Cardiac muscle cell (in vitro differentiated cells and primary cell): ENCODE measurements at regions not wholly inside any gene's neighbourhood (a gene's known extent, or its start where the extent isn't known, plus 50 kb on each side); places are given as distances from the start of the nearest gene placed in this dataset.

Experiments used
- DNase-seq, 2 donors: peaks; one replicate each; pipeline versions ENCODE4 v3.0.0 to v3.0.0-alpha.2; 2010 to 2017; ENCODE audit warnings: low read depth in 1 of 2, low spot score in 1 of 2
- H3K27ac ChIP-seq: fragments of 200-600 bp; sonication (generic); 2 replicates; pipeline ENCODE4 v1.5.1; 2016
- H3K27me3 ChIP-seq: fragments of 200-600 bp; sonication (generic); 2 replicates; pipeline ENCODE4 v1.6.0; 2016; ENCODE audit warnings: control low read depth
- H3K36me3 ChIP-seq: fragments of 200-600 bp; sonication (generic); 2 replicates; pipeline ENCODE4 v1.5.1; 2016; ENCODE audit warnings: control low read depth
- H3K4me1 ChIP-seq: fragments of 200-600 bp; sonication (generic); 2 replicates; pipeline ENCODE4 v1.8.1; 2017; ENCODE audit warnings: low read depth, mild to moderate bottlenecking, mixed run types
- H3K4me3 ChIP-seq: fragments of 200-600 bp; sonication (generic); 2 replicates; pipeline ENCODE4 v1.5.1; 2016; ENCODE audit warnings: mild to moderate bottlenecking
- H3K9me3 ChIP-seq: fragments of 200-600 bp; sonication (generic); 2 replicates; pipeline ENCODE4 v1.5.1; 2017; ENCODE audit warnings: low read depth, mild to moderate bottlenecking, control low read depth
- TF ChIP-seq, protein P1 (sequence below): IDR thresholded peaks from 2 replicates; pipeline ENCODE4 v1.5.1; 2012; ENCODE audit warnings: low read depth, mild to moderate bottlenecking, low read length

DNA sequence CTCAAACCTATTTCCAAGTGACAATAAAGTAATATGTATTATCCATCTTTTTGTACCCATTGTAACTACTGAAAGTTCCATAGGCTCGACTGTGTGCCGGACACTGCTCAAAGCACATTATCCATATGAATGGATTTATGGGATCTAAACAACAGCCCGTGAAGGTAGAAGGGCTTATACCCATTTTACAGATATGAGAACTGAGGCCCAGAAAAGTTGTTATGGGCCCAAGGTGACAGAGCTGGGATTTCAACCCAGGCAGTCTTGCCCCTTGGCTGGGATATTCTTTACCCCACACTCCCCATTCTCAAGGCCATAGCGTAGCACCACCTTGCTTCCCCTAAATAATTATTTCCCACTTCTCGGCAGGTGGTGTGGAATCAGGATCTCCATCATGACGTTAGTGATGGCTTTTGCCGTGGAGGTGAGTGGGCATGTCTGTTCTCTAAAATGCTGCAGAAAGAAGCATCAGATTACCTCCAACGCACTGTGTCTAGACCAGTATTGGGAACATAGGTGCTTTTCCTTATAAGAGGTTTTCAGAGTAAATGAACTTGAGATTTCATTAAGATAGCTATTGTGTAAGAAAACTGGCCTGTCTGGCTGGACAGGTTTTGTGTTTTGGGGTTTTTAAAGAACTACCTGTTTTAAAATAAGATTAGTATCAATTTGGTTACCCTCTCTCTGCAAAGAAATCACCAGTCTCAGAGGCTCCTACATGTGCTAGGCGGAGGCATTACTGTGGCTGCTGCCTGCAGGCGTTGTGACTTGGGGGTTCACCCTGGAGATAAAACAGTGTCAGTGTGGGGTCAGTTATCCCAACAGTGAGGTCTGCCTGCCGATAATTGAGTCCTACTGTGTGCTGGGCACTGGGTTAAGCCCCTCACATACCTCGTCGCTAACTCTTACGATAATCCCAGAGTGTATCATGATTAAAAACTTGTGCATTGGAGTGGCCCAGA, 85.1 kb upstream of the SDK1 start:
- Histone ChIP-seq H3K4me1 (peaks cover 19% of the 10 kb centered on the region), H3K36me3 (no peaks in the 10 kb centered on the region), H3K27ac (no peak overlapping the region), H3K4me3 (no peak overlapping the region), H3K27me3 (no peaks in the 10 kb centered on the region), H3K9me3 (no peaks in the 10 kb centered on the region)
- no peak for DNase-seq
- TF ChIP-seq, protein P1, sequence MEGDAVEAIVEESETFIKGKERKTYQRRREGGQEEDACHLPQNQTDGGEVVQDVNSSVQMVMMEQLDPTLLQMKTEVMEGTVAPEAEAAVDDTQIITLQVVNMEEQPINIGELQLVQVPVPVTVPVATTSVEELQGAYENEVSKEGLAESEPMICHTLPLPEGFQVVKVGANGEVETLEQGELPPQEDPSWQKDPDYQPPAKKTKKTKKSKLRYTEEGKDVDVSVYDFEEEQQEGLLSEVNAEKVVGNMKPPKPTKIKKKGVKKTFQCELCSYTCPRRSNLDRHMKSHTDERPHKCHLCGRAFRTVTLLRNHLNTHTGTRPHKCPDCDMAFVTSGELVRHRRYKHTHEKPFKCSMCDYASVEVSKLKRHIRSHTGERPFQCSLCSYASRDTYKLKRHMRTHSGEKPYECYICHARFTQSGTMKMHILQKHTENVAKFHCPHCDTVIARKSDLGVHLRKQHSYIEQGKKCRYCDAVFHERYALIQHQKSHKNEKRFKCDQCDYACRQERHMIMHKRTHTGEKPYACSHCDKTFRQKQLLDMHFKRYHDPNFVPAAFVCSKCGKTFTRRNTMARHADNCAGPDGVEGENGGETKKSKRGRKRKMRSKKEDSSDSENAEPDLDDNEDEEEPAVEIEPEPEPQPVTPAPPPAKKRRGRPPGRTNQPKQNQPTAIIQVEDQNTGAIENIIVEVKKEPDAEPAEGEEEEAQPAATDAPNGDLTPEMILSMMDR, result no peak

DNA sequence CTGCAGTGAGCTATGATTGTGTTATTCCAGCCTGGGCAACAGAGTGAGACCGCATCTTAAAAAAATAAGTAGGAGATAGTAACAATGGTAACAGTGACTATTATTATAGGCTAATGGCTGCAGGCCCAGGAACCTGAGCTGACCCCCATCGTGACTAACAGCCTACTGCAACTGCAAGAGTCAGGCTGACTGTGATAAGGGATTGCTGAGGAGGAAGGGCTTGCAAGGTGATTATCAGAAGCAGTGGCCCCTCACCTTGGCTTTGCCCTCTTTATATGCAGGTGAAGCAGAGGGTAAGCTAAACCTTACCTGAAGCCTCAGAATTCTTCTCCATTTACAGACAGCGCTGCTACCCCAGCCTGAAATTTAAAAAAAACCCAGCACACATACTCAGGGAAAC, 83.9 kb upstream of the SDK1 start:
- no peaks in the 10 kb centered on the region for H3K36me3 ChIP-seq
- no peak overlapping the region for H3K27ac ChIP-seq
- H3K9me3 ChIP-seq, result no peaks in the 10 kb centered on the region
- peak; percentile 36 to 73 for DNase-seq
- peaks cover 19% of the 10 kb centered on the region for H3K4me1 ChIP-seq
- TF ChIP-seq, protein P1, result no peak
- H3K27me3 ChIP-seq, result no peaks in the 10 kb centered on the region
- H3K4me3 ChIP-seq, result no peak overlapping the region

DNA sequence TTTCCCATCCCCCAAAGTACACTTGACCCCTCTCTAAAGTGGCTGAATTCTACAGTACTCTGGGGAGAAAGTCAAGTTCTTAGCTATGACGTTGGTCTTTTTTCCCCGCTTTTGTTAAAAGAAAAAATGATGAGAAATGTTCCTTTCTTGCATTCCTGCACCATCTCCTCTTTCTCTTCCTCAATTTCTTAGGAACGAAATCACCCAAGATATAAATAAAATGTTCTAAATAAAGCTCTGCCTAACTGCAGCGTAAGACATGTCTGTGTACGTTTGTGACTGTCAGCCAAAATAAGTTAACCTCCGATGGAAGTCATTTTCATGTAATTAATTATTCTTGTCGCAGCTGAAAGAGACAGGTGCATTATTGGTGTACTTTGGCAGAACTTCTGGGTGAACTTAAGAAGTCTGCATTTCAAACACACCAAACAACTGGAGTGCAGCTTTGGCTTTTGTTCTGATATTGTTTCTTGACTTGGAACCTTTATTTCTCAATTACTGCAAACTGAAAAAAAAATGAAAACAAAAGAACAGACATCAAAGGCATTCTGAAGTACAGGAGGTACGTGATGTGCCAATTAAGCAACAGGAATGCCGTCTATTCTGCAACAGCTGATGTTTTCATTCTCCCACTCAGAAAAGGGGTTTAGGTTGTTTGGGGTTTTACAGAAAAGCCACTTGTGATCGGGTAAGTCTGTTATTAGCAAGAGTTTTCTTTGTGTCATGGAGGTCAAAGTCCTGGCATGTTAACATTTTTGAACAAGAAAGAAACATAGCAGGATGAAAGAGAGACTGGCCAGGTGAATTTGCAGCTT, 82.4 kb upstream of the SDK1 start:
- no peaks in the 10 kb centered on the region for H3K27me3 ChIP-seq
- no peaks in the 10 kb centered on the region for H3K9me3 ChIP-seq
- H3K4me1 ChIP-seq, result peaks cover 19% of the 10 kb centered on the region
- H3K4me3 ChIP-seq, result no peak overlapping the region
- no peaks in the 10 kb centered on the region for H3K36me3 ChIP-seq
- no peak for DNase-seq
- H3K27ac ChIP-seq, result no peak overlapping the region
- TF ChIP-seq, protein P1, result no peak

DNA sequence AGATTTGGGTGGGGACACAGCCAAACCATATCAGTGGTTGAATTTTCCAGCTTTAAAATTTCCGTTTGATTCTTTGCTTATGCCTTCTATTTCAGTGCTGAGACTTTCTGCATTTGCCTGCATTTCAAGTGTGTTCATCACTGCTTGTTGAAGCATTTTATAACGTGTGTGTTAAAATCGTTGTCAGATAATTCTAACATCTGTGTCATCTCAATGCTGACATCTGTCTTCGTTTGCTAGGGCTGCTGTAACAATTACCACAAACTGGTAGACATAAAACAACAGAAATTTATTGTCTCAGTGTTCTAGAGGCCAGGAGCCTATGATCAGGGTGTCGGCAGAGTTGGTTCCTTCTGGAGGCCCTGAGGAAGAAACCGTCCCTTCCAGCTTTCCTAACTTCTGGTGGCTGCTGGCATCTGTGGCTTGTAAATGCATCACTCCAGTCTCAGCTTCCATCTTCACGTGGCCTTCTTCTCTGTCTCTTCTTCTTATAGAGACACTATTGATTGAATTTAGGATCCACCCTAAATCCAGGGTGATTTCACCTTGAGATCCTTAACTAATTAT, 71.1 kb upstream of the SDK1 start:
- DNase-seq, result no peak
- Histone ChIP-seq H3K27me3 (no peaks in the 10 kb centered on the region), H3K4me3 (no peak overlapping the region), H3K9me3 (no peaks in the 10 kb centered on the region), H3K36me3 (no peaks in the 10 kb centered on the region), H3K4me1 (no peaks in the 10 kb centered on the region), H3K27ac (no peak overlapping the region)
- TF ChIP-seq, protein P1, result no peak

DNA sequence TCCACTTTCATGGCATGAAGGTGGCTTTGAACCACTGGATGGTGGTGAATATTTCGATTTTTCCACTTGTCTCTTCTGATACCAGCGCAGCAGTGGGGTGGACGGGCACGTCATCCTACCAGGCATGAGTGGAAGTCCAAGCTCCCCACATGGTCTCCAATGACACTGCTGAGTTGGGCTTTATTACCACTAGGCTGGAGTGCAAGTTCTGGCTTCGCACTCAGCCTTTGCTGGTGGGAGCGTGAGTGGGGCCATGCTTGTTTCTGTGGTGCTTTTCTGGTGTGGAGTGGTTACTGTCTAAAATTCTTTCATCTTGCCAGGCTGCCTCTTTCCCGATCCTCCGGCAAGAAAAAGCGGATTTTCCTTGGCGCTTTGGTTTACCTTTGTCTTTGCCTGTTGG, 70.1 kb upstream of the SDK1 start:
- Histone ChIP-seq H3K27ac (no peak overlapping the region), H3K4me3 (no peak overlapping the region), H3K9me3 (no peaks in the 10 kb centered on the region), H3K4me1 (no peaks in the 10 kb centered on the region), H3K36me3 (no peaks in the 10 kb centered on the region), H3K27me3 (no peaks in the 10 kb centered on the region)
- TF ChIP-seq, protein P1, result no peak
- no peak for DNase-seq
